HG02759 (cell line): ENCODE measurements at regions not wholly inside any gene's neighbourhood (a gene's known extent, or its start where the extent isn't known, plus 50 kb on each side); places are given as distances from the start of the nearest gene placed in this dataset.

ENCODE experiments used
- ATAC-seq: cut with Tn5 transposase; IDR thresholded peaks from one replicate; pipeline ENCODE4 v1.9.1; 2021; ENCODE audit warnings: mild to moderate bottlenecking, moderate library complexity; ENCODE audit not compliant: unreplicated experiment

DNA sequence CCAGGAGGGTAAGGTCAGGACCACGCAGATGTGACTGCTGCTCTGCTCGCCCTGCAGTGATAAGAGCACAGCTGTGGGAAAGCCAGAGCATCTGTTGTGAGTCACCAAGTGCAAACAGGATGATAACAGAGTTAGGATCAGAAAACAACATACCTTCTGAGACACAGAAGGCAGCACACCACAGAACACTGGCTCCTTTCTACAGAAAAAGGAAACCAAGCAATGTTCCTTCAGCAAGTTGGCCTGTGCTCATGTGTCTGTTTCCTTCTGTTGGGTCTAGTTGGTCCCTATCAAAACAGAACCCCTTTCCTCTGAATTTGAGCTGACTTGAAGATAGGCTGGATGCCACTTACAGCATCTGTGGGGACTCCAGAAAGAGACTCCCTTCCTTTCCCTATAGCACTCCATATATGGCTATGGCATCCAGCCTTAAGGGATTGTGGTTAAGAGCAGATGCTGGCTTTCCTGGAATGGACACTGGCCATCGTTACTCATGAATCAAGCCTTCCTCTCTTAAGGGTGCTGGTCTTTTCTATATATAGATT is 440.7 kb upstream of the THBS1 start:
- ATAC-seq: no peak

DNA sequence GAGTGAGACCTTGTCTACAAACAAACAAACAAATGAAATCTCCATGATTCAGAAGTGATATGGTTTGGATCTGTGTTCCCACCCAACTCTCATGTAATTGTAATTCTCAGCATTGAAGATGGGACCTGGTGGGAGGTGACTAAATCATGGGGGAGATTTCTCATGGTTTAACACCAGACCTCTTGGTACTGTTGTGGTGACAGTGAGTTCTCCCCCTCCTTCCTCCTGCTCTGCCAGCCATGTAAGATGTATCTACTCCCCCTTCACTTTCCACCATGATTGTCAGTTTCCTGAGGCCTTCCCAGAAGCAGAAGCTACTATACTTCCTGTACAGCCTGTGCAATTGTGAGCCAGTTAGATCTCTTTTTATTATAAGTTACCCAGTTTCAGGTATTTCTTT is 438.4 kb upstream of the THBS1 start:
- ATAC-seq: no peak

DNA sequence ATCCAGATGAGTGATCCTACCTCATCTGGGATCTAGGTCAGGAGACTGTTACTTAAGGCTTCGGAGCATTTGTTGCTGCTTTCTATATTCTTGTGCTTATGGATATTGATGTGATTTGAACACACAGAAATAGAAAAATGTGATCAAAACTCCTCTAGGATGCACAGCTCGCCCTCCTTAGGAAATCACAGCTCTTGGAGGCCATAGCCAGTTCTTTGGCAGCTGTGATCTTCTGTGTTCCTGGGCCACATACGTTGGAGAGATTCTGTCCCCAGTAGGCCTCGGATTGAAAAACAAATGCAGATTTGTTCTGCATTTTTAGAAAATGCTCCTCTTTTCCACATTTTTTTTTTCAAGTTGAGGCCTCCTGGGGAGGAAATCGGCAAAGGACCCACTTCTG is 437.4 kb upstream of the THBS1 start:
- no peak for ATAC-seq

DNA sequence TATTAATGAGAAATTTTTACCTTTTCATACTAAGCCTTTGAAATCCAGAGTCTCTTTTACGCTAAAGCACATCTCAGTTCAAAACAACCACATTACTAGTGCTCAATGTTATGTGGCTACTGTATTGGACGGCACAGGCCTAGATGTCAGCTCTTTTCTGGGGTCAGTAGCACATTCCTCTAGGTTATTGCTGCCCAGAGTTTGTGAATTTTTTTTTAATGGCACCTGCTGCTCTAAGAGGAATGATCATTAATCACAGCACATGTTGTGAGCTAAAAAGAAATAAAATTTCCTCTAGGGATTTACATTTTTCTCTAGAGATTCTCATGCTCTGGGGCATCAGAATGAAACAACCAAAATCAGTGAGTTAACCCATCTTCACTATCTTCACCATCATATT is 436.8 kb upstream of the THBS1 start:
- ATAC-seq: no peak

DNA sequence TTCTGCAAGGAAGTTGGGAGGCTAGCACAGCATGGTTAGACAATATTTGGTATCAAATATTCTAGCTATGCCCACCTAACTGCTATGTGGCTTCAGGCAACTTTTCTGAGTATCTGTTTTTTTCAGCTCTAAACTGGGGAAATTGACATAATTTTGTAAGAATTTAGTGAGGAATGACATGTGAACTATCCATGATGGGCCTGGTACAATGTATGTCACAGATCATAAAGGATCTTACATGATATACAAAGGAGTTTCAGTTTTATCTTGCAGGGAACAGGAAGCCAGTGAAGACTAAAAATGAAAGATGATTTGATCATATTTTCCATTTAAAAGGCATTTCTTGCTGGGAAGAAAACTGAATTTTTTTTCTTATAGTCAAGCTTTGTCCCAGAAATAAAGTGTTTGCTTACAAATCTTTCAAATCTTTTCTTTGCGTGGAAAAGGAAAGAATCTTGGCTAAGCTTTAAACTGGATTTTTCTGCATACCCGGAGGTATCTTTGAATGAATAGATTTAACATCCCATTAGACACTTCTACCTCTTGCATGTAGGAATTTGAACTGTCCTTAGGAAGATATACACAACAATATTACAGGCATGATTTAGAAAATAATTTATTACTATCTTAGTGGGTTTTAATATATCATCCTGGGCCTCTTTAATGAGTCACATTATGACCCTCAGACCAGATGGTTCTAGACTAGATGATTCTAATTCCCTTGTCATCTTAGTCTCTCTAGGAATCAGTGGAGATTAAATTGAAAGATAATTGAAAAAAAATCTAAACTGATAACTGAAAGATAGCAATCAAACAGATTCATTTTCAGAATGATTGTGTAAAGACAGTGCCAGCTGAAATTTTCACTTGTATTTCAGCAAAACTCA is 436.0 kb upstream of the THBS1 start:
- ATAC-seq: no peak

DNA sequence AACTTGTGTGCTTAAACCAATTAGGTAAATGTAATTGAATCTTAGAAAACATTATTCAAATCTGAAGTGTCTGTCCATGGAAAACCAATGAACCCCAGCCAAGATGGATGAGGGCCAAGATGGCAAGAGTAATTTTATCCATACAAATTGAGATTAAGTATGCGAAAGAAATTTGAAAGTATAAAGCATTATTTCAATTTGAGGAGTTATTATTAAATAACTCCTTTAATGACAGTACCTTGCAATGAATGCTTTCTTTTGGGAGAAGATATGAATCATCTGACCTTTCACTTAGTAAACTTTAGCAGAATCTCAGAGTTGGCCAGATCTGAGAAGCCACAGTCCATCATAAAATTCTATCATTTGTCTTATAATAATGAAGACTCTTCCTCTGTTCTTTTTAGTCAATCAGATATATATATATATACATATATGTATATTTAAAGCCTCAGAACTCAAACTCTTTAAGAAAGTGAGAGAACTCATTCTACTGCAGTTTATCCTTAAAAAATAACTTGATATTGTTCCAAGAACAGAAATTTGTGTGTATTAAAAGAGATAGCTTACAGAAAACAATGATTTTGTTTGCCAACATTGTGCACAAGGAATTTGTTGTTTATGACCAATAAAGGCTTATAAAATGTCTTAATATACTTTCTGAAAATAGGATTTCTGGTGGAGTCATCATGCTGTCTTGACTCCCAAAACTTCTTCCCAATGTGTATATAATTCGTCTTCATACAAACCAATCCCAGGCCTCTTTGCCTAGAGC is 434.8 kb upstream of the THBS1 start:
- ATAC-seq: no peak

DNA sequence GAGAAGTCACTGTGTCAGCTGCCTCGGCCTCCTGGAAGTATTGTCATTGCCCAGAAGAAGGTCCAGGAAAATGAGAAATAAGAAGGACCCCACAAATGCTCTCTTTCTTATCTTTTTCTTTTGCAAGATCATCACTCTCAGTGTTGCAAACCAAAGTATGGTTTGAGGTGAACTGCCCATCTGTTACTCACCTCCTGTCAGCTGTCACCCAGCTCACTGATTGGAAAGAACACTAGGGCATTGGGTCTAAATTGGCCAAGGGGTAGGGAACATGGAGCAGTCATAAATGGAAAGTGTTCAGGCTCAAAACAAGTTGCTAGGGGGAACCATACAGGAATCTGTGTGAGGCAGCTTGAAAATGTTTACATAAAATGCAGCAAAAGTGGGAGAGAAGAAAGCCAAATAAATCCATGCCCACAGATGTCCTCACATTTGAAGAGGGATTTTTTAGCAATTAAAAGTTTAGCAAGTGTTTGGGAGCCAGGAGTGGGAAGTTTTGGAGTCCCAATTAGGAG is 431.2 kb upstream of the THBS1 start:
- no peak for ATAC-seq

DNA sequence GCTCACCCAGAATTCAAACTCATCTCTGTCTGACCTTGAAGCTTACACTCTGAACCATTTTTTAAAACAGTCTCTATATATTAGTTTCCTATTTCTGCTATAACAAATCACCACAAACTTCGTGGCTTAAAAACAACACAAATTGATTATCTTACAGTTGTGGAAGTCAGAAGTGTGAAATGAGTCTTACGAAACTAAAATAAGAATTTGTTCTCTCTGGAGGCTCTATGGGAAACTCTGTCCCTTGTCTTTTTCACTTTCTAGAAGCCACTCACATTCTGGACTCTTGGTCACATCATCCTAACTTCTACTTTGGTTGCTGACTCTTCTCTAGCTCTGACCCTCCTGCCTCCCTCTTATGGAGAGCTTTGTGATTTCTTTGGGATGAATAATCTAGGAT is 429.3 kb upstream of the THBS1 start:
- no peak for ATAC-seq

DNA sequence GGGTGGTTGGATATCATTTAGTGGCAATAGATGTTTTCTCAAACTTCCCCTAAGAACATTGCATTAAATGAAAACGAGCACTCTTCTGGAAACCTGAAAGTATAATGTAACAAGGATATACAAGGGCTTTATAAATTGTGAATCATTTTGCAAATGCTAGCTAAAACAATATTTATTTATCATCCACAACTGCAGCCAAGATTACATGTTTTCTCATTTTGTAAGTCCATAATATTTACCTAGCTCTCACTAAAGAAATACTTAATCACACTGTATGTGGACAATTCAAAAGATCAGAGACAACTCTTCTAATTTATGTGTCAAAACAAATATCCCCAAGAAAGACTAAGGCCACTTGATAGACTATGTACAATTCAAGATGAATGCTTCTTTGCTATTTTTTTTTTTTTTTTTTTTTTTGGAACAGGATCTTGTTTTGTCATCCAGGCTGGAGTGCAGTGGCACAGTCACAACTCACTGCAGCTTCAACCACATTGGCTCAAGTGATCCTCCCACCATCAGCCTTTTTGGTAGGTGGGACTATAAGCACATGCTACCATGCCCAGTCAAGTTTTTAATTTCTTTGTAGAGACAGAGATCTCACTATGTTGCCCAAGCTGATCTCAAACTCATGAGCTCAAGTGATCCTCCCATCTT is 427.7 kb upstream of the THBS1 start:
- no peak for ATAC-seq

DNA sequence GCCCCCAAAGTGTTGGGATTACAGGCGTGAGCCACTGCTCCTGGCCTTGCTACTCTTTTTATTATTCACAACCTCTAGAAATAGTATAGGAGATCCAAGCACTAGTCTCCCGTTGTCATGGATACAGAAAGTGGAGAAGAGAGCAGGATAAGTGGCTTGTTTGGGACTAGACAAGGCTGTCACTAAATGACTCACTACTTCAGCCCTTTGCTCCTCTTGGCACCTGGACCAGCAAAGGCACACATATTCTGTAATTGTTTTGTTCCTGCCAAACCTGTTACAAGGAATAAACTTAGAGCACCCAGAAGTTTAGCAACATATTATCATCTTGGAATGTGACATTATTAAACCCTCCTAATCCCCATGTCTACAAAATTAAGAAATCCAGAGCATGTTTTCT is 427.2 kb upstream of the THBS1 start:
- ATAC-seq: no peak

DNA sequence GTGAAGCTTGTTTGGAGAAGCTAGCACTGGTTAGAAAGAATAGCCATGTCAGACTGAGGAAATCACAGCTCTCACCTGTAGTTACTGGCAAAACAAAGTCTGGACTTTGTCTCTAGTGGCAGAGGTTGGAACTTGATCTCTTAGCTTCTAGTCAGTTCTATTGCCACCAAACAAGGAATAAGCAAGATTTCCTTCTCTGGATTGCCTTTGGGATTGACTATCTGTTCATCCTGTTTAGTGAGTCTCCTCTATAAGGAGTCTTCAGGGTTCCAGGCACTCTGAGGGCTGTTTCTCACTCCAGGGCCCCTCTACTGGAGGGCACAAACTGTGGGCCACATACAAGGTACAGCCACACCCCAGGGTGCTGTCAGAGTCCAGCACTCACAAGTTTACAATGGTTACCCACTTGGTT is 426.6 kb upstream of the THBS1 start:
- no peak for ATAC-seq

DNA sequence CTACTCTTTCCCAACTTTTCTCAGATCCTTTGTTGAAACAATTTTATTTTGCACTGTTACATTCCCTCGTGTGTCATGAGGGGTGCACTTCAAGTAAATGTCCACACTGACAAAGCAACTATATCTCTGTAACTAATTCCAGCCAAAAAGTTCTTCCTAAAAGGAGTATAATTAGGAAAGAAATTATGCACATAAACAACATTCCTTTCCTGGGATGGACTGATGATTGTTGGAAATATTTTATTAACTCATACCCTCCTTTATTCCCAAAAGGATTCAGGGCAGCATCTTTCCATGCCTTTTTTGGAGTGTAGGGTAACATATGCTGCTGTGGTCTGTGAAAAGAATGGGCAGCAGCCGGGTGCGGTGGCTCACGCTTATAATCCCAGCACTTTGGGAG is 426.1 kb upstream of the THBS1 start:
- ATAC-seq: no peak

DNA sequence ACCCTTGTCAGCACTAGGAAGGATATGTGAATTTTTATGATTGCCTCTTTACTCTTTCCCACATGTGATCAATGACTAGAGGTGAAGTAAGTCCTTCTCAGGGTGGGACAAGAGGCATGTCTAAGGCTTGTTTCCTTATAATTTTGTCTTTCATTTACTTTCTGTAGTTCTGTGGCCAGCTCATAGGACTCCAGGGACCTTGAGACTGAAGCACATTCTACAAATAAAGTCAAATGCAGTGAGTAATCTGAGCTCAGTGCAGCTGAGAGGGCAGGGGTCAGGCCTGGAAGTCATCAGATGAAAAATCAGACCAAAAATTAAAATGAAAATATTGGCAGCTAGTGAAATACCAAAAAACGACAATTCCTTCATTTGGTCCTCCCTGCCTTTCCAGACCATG is 424.7 kb upstream of the THBS1 start:
- ATAC-seq: no peak

DNA sequence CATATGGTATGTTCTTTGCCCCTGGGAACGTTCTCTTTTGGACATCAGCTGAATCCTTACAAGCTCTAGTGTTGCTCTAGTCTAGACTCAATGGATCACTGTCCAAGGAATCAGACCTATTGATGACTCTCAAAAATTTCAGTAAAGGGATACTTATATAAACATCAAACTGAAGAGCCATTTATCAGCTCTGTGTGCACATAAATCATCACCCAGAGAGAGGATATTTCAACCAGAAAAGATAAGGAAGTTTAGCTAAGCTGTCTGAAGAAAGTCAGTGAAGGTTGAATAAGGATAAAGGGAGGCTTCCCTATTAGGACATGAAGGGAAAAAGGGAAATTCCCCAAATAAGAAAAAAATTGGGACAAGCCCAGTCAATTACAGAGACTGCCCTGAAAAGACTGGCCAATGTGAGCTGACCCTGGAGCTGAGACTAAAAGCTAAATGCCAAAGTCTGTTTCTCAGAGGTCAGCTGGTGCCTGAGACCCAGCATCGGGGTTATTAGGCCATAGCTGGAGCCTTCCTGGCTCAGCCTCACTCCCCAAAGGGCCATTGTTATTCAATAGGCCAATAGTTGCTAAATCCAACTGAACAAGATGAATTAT is 424.1 kb upstream of the THBS1 start:
- ATAC-seq: no peak

DNA sequence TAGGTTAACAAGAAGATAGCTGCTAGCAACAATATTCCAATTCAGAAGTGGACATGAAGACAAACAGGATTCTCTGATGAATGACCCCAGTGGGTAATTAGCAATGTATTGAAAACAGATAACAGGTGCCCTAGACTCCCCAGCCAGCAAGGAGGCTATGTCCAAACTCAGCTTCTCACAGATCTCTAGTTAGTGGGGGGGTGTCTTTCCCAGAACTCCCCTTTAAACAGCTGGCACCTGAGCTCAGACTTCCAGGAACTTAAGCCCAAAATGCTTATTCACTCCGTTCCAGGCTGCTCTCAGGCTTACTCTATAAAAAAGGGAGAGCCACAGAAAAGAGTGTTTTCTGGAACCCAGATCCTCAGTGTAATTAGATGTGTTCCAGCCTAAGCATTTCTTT is 423.0 kb upstream of the THBS1 start:
- ATAC-seq: no peak

DNA sequence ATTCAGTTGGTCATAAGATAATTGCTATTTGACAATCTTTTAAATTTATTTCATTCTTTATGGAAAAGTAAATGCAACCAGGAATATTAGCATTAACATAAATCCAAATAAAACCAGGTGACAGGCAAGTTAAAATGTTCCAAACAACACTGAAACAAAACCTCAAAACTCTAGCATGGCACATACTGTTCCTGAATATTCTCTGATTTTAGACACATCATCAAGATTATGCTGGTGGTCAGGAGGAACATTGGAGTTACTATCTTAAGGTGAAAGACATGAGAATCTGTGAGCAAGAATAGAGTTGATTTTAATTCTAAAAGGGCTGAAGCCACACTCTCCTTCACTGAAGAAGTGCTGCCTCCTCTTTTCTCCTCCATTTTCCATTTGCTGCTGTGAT is 421.0 kb upstream of the THBS1 start:
- ATAC-seq: no peak

DNA sequence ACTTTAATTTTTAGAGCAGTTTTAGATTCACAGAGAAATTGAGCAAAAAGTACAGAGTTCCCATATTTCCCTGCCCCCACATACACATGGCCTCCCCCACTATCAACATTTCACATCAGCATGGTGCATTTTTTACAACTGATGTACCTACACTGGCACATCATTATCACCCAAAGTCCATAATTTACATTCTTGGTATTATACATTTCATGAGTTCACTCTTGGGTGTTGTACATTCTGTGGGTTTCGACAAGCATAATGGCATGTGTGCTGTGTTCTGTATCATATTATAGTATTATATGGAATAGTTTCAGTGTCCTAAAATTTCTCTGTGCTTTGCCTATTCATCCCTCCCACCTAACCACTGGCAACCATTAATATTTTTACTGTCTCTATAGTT is 419.8 kb upstream of the THBS1 start:
- no peak for ATAC-seq

DNA sequence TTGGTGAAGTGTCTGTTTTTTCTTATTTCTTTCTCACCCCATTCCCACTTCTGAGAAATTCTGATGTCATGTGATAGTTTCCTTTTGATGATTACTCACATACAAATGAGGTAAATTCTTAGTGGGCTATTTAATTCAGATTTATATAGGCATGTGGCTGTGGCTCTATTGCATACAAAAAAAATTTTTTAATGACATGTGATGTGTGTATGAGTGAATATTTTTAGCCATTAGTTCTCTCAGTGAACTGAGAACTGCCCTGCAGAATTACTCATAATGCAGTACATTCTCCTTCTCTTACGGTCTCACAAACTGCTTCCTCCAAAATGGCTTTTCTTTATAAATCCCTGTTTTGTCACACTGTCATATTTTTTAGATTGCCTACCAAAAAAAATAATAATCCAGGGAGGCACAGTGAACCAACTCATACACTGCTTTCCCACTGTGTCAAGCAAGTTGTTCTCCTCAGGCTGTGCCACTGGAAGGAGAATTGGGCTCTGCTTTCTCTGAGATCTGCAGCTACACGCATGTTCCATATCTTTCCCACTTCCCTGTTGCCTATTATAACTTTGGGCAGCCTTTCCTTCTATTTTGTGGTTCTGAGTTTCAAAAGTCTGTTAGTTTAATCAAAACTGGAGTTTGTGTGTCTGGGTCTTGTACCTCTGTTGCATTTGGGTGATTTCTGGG is 415.7 kb upstream of the THBS1 start:
- ATAC-seq: no peak

DNA sequence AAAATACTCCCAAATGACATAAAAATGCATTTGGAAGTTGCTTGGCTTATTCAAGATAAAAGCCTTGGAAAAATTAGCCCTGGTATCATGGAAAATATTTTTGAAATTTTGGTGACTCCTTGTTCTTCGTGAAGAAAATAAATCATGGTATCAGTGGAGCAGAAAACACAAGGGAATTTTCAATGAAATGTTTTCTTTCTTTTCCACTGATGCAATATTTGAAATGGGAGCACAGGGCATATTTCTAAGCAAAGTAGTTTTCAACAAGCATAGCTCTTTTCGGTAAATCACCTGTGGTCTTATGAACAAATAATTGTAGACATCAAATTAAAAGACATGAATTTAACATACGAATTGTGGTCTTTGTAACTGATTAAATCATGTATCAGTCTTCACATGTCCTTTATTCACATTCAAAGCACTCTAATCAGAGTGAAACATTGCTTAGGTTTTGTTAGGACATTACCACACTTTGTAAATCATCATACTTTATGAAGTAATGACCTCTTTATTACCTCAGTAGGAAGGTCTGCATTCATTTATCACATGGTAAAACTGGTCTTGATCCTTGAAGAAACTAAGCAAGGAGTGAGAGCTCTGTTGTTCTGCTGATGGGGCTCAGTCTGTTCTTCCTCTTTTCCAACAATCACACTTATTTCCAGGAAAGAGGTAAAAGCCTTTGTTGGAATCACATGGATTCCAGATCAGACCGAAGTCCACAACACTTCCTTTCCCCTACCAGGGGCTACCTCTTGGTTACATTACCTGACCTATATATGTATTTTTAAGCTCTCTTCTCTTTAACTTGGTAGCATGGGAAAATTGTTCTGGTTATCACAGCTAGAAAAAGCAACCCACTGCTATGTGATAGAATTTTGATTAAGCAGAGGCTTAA is 413.5 kb upstream of the THBS1 start:
- ATAC-seq: no peak
